Cardiac muscle cell (in vitro differentiated cells and primary cell): ENCODE measurements at regions not wholly inside any gene's neighbourhood (a gene's known extent, or its start where the extent isn't known, plus 50 kb on each side); places are given as distances from the start of the nearest gene placed in this dataset.

Experiments used
- DNase-seq, 2 donors: peaks; one replicate each; pipeline versions ENCODE4 v3.0.0 to v3.0.0-alpha.2; 2010 to 2017; ENCODE audit warnings: low read depth in 1 of 2, low spot score in 1 of 2
- H3K27ac ChIP-seq: fragments of 200-600 bp; sonication (generic); 2 replicates; pipeline ENCODE4 v1.5.1; 2016
- H3K27me3 ChIP-seq: fragments of 200-600 bp; sonication (generic); 2 replicates; pipeline ENCODE4 v1.6.0; 2016; ENCODE audit warnings: control low read depth
- H3K36me3 ChIP-seq: fragments of 200-600 bp; sonication (generic); 2 replicates; pipeline ENCODE4 v1.5.1; 2016; ENCODE audit warnings: control low read depth
- H3K4me1 ChIP-seq: fragments of 200-600 bp; sonication (generic); 2 replicates; pipeline ENCODE4 v1.8.1; 2017; ENCODE audit warnings: low read depth, mild to moderate bottlenecking, mixed run types
- H3K4me3 ChIP-seq: fragments of 200-600 bp; sonication (generic); 2 replicates; pipeline ENCODE4 v1.5.1; 2016; ENCODE audit warnings: mild to moderate bottlenecking
- H3K9me3 ChIP-seq: fragments of 200-600 bp; sonication (generic); 2 replicates; pipeline ENCODE4 v1.5.1; 2017; ENCODE audit warnings: low read depth, mild to moderate bottlenecking, control low read depth
- CTCF ChIP-seq: IDR thresholded peaks from 2 replicates; pipeline ENCODE4 v1.5.1; 2012; ENCODE audit warnings: low read depth, mild to moderate bottlenecking, low read length

- Histone ChIP-seq H3K4me3 (no peak overlapping the region), H3K36me3 (no peaks in the 10 kb centered on the region), H3K27ac (no peak overlapping the region), H3K9me3 (no peaks in the 10 kb centered on the region), H3K27me3 (peaks cover 27% of the 10 kb centered on the region), H3K4me1 (peaks cover 19% of the 10 kb centered on the region)
- no peak for TF ChIP-seq CTCF
- peak in 1 of 2 donors; percentile 61 for DNase-seq
These were observed 155.3 kb downstream of the MACROH2A1 start for GRCh38 chr5:135243556-135244285.

GRCh38 chr5:135242866-135243555, 156.0 kb downstream of the MACROH2A1 start:
- peaks cover 19% of the 10 kb centered on the region for H3K4me1 ChIP-seq
- peak in 1 of 2 donors; percentile 35 for DNase-seq
- no peak overlapping the region for H3K27ac ChIP-seq

GRCh38 chr5:135242021-135242865, 156.8 kb downstream of the MACROH2A1 start:
- Histone ChIP-seq H3K4me1 (peaks cover 19% of the 10 kb centered on the region), H3K9me3 (no peaks in the 10 kb centered on the region), H3K27me3 (peaks cover 35% of the 10 kb centered on the region), H3K36me3 (no peaks in the 10 kb centered on the region), H3K4me3 (no peak overlapping the region), H3K27ac (no peak overlapping the region)
- DNase-seq, result peak in 1 of 2 donors; percentile 60
- no peak for TF ChIP-seq CTCF

More at GRCh38 chr5:135242866-135243555, 156.0 kb downstream of the MACROH2A1 start:
- H3K27me3 ChIP-seq, result peaks cover 32% of the 10 kb centered on the region
- no peaks in the 10 kb centered on the region for H3K9me3 ChIP-seq
- no peaks in the 10 kb centered on the region for H3K36me3 ChIP-seq
- no peak overlapping the region for H3K4me3 ChIP-seq
- no peak for TF ChIP-seq CTCF

GRCh38 chr5:135241536-135241935, 157.5 kb downstream of the MACROH2A1 start:
- Histone ChIP-seq H3K36me3 (no peaks in the 10 kb centered on the region), H3K4me3 (no peak overlapping the region), H3K9me3 (no peaks in the 10 kb centered on the region), H3K27ac (no peak overlapping the region), H3K27me3 (peaks cover 35% of the 10 kb centered on the region), H3K4me1 (peaks cover 19% of the 10 kb centered on the region)
- TF ChIP-seq CTCF, result no peak
- no peak for DNase-seq

GRCh38 chr5:135240781-135241360, 158.2 kb downstream of the MACROH2A1 start:
- no peak overlapping the region for H3K4me3 ChIP-seq
- no peak for TF ChIP-seq CTCF
- no peak overlapping the region for H3K27ac ChIP-seq
- peaks cover 35% of the 10 kb centered on the region for H3K27me3 ChIP-seq
- H3K9me3 ChIP-seq, result no peaks in the 10 kb centered on the region
- no peak for DNase-seq
- H3K36me3 ChIP-seq, result no peaks in the 10 kb centered on the region
- H3K4me1 ChIP-seq, result peaks cover 19% of the 10 kb centered on the region
